Neuronal stem cell (in vitro differentiated cells): ENCODE measurements at regions not wholly inside any gene's neighbourhood (a gene's known extent, or its start where the extent isn't known, plus 50 kb on each side); places are given as distances from the start of the nearest gene placed in this dataset.
"Not testable (repeated sequence)": the region's sequence is repeated elsewhere in the genome, so short reads cannot be mapped to it uniquely, and the experiment has no call there.

Source experiments
- DNase-seq: peaks from one replicate; pipeline ENCODE4 v3.0.0-alpha.2; 2013; ENCODE audit warnings: low spot score
- H2AFZ ChIP-seq: one replicate; pipeline ENCODE4 v1.6.1; 2013; ENCODE audit warnings: mild to moderate bottlenecking, low read length, inconsistent platforms
- H2AK5ac ChIP-seq: 2 replicates; pipeline ENCODE4 v1.6.1; 2013; ENCODE audit warnings: low read depth, mild to moderate bottlenecking, inconsistent platforms, low read length, moderate library complexity, mixed read lengths
- H2BK120ac ChIP-seq: 2 replicates; pipeline ENCODE4 v1.6.1; 2013; ENCODE audit warnings: low read depth, mild to moderate bottlenecking, inconsistent platforms, low read length, moderate library complexity, mixed read lengths
- H2BK12ac ChIP-seq: one replicate; pipeline ENCODE4 v1.6.1; 2013; ENCODE audit warnings: low read length, inconsistent platforms
- H2BK15ac ChIP-seq: 2 replicates; pipeline ENCODE4 v1.6.1; 2013; ENCODE audit warnings: mild to moderate bottlenecking, low read length, inconsistent platforms, mixed read lengths
- H2BK5ac ChIP-seq: one replicate; pipeline ENCODE4 v1.6.1; 2013; ENCODE audit warnings: inconsistent platforms, mild to moderate bottlenecking, low read length, moderate library complexity
- H3K14ac ChIP-seq: one replicate; pipeline ENCODE4 v1.6.1; 2013; ENCODE audit warnings: low read length, inconsistent platforms
- H3K18ac ChIP-seq: 2 replicates; pipeline ENCODE4 v1.6.1; 2013; ENCODE audit warnings: low read length, inconsistent platforms
- H3K23ac ChIP-seq: 2 replicates; pipeline ENCODE4 v1.6.1; 2013; ENCODE audit warnings: low read depth, mild to moderate bottlenecking, mixed read lengths, low read length, inconsistent platforms; ENCODE audit not compliant: poor library complexity
- H3K27ac ChIP-seq: replicated peaks from 3 replicates; pipeline ENCODE4 v1.5.1; 2013; ENCODE audit warnings: low read length, inconsistent platforms
- H3K27me3 ChIP-seq, 3 experiments: 2 replicates each; pipeline ENCODE4 v1.6.1; 2013; ENCODE audit warnings: low read length in 3 of 3, mild to moderate bottlenecking in 2 of 3, inconsistent platforms in 1 of 3, low read depth in 1 of 3, mixed read lengths in 1 of 3, moderate library complexity in 1 of 3; ENCODE audit not compliant: control insufficient read depth in 3 of 3, insufficient read depth in 3 of 3
- H3K36me3 ChIP-seq, 2 donors: replicated peaks in 1 of 2; 2 replicates each; pipeline ENCODE4 v1.6.1; 2013; ENCODE audit warnings: low read length in 2 of 2; ENCODE audit not compliant: control insufficient read depth in 2 of 2, insufficient read depth in 2 of 2
- H3K4ac ChIP-seq: 2 replicates; pipeline ENCODE4 v1.6.1; 2013; ENCODE audit warnings: inconsistent platforms, mild to moderate bottlenecking, low read length, moderate library complexity
- H3K4me1 ChIP-seq, 2 donors: 1 replicate in 1 of 2; 2 replicates in 1 of 2; pipeline ENCODE4 v1.6.1; 2013; ENCODE audit warnings: low read length in 2 of 2, low read depth in 1 of 2; ENCODE audit not compliant: control insufficient read depth in 2 of 2, insufficient read depth in 1 of 2
- H3K4me2 ChIP-seq: one replicate; pipeline ENCODE4 v1.6.1; 2013; ENCODE audit warnings: mild to moderate bottlenecking, low read length, inconsistent platforms; ENCODE audit not compliant: insufficient read depth, poor library complexity, severe bottlenecking
- H3K4me3 ChIP-seq, 2 donors: 2 replicates each; pipeline ENCODE4 v1.5.1; 2013; ENCODE audit warnings: low read length in 2 of 2, mild to moderate bottlenecking in 2 of 2, inconsistent platforms in 1 of 2, moderate library complexity in 1 of 2
- H3K79me1 ChIP-seq: one replicate; pipeline ENCODE4 v1.6.1; 2013; ENCODE audit warnings: low read depth, mild to moderate bottlenecking, inconsistent platforms, low read length, moderate library complexity
- H3K9ac ChIP-seq: one replicate; pipeline ENCODE4 v1.6.1; 2013; ENCODE audit warnings: mild to moderate bottlenecking, low read depth, low read length, inconsistent platforms; ENCODE audit not compliant: poor library complexity
- H3K9me3 ChIP-seq, 2 donors: replicated peaks in 1 of 2; 2 replicates each; pipeline versions ENCODE3 to v1.6.1; 2013; ENCODE audit warnings: low read length in 2 of 2, mild to moderate bottlenecking in 2 of 2, inconsistent platforms in 1 of 2, low read depth in 1 of 2, mixed read lengths in 1 of 2, moderate library complexity in 1 of 2; ENCODE audit not compliant: control insufficient read depth in 2 of 2, insufficient read depth in 1 of 2
- H4K8ac ChIP-seq: one replicate; pipeline ENCODE4 v1.6.1; 2013; ENCODE audit warnings: low read depth, mild to moderate bottlenecking, inconsistent platforms, low read length, moderate library complexity
- H4K91ac ChIP-seq: one replicate; pipeline ENCODE4 v1.6.1; 2013; ENCODE audit warnings: low read length, low read depth, mild to moderate bottlenecking, inconsistent platforms; ENCODE audit not compliant: poor library complexity
- WGBS, 2 donors: extraction: QIAGEN DNeasy Blood & Tissue Kit; methylation state at CpG; one replicate each; pipeline ENCODE4 v1.1.7; 2013; ENCODE audit warnings: missing lambda C conversion rate in 2 of 2, mixed read lengths in 1 of 2; ENCODE audit not compliant: insufficient read length in 2 of 2, insufficient replicate concordance in 1 of 2; ENCODE audit errors: extremely low coverage in 2 of 2; 5-methylcytosine and 5-hydroxymethylcytosine counted together

DNA sequence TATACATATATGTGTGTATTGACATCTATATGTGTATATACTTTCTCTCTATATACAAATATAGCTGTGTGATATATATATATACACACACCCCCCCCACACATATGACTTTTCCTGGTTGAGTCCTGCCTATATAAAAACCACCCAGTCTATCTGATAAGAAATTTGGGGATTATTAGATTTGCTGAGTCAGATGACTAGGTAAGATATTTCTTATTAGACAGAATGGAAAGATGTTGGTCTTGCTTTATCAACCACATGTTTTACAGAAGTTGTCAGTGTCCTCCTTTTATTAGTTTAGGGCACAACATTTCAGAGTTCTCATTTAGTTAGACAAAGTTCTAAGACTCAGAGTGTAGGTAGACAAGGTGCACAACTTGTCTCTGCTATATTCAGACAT lies 953.3 kb downstream of the METTL15 start:
- Histone ChIP-seq H2BK5ac (no peak overlapping the region), H3K27ac (no peak overlapping the region), H3K79me1 (no peaks in the 10 kb centered on the region), H3K4ac (no peak overlapping the region), H2BK15ac (no peak overlapping the region), H3K27me3 (no peaks in the 10 kb centered on the region), H3K4me2 (no peak overlapping the region), H3K9me3 (peaks cover 0 to 3% of the 10 kb centered on the region in 2 donors), H3K14ac (no peak overlapping the region), H3K4me1 (no peaks in the 10 kb centered on the region), H3K9ac (no peak overlapping the region), H4K91ac (no peak overlapping the region), H3K36me3 (no peaks in the 10 kb centered on the region), H4K8ac (no peak overlapping the region), H2AFZ (no peak overlapping the region), H2BK12ac (no peak overlapping the region), H2BK120ac (no peak overlapping the region), H3K23ac (no peak overlapping the region), H2AK5ac (no peak overlapping the region), H3K18ac (no peak overlapping the region), H3K4me3 (no peak overlapping the region)
- DNase-seq = no peak

DNA sequence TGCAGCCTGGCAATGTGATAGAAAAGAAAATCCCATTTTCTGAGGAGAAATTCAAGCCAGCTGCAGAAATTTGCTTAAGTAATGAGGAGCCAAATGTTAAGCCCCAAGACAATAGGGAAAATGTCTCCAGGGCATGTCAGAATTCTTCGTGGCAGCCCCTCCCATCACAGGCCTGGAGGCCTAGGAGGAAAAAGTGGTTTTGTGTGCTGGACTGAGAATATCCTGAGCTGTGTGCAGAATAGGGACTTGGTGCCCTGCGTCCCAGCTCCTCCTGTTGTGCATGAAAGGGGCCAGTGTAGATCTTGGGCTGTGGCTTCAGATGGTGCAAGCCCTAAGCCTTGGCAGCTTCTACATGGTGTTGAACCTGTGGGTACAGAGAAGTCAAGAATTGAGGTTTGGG lies 948.3 kb downstream of the METTL15 start:
- not testable (repeated sequence) for H2BK12ac ChIP-seq, H2AK5ac ChIP-seq, DNase-seq, H4K91ac ChIP-seq, H3K27ac ChIP-seq, H4K8ac ChIP-seq, H3K14ac ChIP-seq, H2BK5ac ChIP-seq, H3K23ac ChIP-seq, H3K4me2 ChIP-seq, H2BK120ac ChIP-seq, H3K18ac ChIP-seq, H3K9ac ChIP-seq, H3K9me3 ChIP-seq, H3K4me3 ChIP-seq, H3K79me1 ChIP-seq, H3K27me3 ChIP-seq, H3K36me3 ChIP-seq, H2BK15ac ChIP-seq, H2AFZ ChIP-seq, H3K4me1 ChIP-seq, H3K4ac ChIP-seq
- WGBS, 2 donors = no CpG with 5 or more reads among the region's 2 CpGs

DNA sequence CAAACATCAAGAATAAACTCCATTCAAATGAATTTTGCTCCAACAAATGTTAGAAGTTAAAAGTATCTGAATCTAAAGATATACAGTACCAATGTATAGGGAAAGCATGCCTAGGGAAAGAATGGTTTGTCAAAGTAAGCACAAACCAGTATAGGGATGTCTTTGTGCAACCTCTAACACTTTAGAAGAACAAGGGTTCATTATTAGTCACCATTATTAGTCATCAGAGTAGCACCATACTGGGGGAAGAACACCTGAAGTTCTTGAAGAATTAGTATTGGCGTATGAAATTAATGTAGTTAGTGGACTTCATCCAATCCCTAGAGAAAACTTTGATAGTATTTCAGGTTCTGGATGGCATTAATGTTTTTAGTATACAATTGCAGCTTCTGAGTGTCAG lies 943.7 kb downstream of the METTL15 start:
- H4K8ac ChIP-seq = no peak overlapping the region
- no peak for DNase-seq

DNA sequence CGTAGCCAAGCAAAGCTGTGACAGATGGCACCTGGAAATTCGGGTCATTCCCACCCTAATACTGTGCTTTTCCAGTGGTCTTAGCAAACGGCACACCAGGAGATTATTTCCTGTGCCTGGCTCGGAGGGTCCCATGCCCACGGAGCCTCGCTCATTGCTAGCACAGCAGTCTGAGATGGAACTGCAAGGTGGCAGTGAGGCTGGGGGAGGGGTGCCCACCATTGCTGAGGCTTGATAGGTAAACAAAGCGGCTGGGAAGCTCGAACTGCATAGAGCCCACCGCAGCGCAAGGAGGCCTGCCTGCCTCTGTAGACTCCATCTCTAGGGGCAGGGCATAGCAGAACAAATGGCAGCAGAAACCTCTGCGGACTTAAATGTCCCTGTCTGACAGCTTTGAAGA lies 942.8 kb downstream of the METTL15 start:
- not testable (repeated sequence) for H2BK120ac ChIP-seq, H4K91ac ChIP-seq, DNase-seq, H3K27me3 ChIP-seq, H4K8ac ChIP-seq, H2AFZ ChIP-seq, H3K27ac ChIP-seq, H3K4me1 ChIP-seq, H3K4me2 ChIP-seq, H2BK15ac ChIP-seq, H3K9me3 ChIP-seq, H2BK12ac ChIP-seq, H3K4ac ChIP-seq, H3K36me3 ChIP-seq, H3K18ac ChIP-seq, H3K9ac ChIP-seq, H3K14ac ChIP-seq, H3K23ac ChIP-seq, H3K79me1 ChIP-seq, H2AK5ac ChIP-seq, H2BK5ac ChIP-seq, H3K4me3 ChIP-seq
- no CpG with 5 or more reads among the region's 11 CpGs for WGBS, 2 donors

More for the DNA sequence above, 943.7 kb downstream of the METTL15 start:
- no peak overlapping the region for H3K4me2 ChIP-seq
- no peak overlapping the region for H2BK5ac ChIP-seq
- no peak overlapping the region for H2BK120ac ChIP-seq
- no peaks in the 10 kb centered on the region for H3K4me1 ChIP-seq
- H3K23ac ChIP-seq = no peak overlapping the region
- H2BK12ac ChIP-seq = no peak overlapping the region
- no peak overlapping the region for H3K18ac ChIP-seq
- no peak overlapping the region for H3K4ac ChIP-seq
- H3K14ac ChIP-seq = no peak overlapping the region
- no peak overlapping the region for H2BK15ac ChIP-seq
- H3K27me3 ChIP-seq = no peaks in the 10 kb centered on the region
- no peak overlapping the region for H3K4me3 ChIP-seq
- WGBS, 2 donors = no CpG with 5 or more reads among the region's 1 CpG
- H3K27ac ChIP-seq = no peak overlapping the region
- H3K79me1 ChIP-seq = no peaks in the 10 kb centered on the region
- no peak overlapping the region for H4K91ac ChIP-seq
- no peak overlapping the region for H2AFZ ChIP-seq
- no peak overlapping the region for H2AK5ac ChIP-seq
- H3K9me3 ChIP-seq = peaks cover 0 to 3% of the 10 kb centered on the region in 2 donors
- H3K9ac ChIP-seq = no peak overlapping the region
- no peaks in the 10 kb centered on the region for H3K36me3 ChIP-seq
